CD1c-positive myeloid dendritic cell (primary cell): ENCODE measurements at regions not wholly inside any gene's neighbourhood (a gene's known extent, or its start where the extent isn't known, plus 50 kb on each side); places are given as distances from the start of the nearest gene placed in this dataset.

Experiments
- DNase-seq: peaks from one replicate; pipeline ENCODE4 v3.0.0-alpha.2; 2016; ENCODE audit errors: extremely low spot score

DNA sequence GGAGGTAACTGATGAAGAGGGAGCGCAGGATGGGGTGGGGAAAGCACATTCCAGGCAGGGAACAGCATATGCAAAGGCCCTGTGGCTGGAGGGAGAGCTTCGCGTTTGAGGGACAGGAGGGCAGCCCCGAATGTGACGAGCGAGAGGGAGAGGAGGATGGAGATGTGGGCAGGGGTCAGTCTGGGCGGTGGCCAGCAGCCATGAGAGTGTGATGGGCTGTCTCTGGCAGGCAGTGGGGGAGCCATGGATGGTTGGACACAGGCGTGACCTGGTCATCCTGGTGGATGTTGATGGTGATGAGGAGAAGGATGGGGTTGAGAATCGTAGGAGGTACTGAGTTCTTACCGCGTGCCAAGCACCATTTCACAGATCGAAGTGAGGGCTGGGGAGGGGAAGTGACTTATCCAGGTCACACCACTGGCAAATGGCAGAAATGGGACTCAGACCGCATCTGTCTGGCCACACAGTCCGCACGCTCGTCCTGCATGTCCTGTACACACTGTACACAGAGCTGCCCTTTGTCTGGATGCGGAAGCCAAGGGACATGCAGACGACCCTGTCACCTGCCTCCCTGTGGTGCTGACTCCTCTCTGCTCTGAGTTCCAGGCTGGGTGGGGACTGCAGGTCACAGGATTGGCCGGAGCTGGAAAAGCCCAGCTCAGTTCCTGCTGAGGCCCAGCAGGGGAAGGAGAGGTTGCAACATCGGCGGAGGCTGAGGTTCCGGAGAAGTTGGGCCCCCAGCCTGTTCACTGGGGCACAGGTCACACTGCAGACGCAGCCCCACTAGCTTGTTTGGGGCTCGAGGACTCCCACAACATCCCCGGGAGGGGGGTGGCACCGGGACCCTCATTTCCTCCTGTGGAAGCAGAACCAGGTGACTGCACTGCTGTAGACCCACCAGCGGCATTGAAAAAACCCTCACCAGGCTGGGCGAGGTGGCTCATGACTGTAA lies 165.6 kb upstream of the IER5L start:
- peak; percentile 94 for DNase-seq

DNA sequence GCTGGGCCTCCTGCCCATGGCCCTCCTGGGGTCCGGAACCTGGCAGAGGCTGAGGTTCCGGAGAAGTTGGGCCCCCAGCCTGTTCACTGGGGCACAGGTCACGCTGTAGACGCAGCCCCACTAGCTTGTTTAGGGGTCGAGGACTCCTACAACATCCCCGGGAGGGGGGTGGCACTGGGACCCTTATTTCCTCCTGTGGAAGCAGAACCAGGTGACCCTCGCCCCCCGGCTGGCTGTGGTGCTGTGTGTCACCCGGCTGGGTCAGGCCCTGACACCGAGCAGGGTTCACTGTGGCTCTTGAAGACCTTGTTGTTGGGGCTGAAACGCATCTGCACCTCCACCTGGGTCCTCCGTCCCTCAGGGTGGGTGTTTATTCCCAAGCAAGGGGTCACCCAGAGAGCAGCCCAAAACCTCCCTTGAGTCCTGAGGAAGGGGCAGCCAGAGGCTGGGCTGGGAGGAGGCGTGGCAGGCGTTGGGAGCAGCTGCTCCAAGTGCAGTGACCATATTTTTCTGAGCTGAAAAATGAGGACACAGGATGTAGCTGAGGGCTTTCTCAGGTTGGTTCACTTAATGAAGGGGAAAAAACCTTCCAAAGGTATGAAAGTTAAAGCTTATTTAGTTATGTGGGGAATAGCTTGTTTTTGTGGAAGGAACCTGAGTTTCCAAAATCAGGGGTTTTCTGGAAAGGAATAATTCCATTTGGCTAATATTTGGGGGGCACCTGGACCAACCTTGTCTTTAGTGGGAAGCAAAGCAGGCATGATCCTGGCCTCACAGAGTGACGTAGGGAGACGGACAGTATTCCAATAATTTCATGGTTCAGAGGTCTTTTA lies 164.7 kb upstream of the IER5L start:
- DNase-seq, result no peak

GRCh38 chr9:129341987-129342348 lies 163.9 kb upstream of the IER5L start:
- DNase-seq, result no peak

- no peak for DNase-seq
These were observed 163.3 kb upstream of the IER5L start for GRCh38 chr9:129341171-129341986.

DNA sequence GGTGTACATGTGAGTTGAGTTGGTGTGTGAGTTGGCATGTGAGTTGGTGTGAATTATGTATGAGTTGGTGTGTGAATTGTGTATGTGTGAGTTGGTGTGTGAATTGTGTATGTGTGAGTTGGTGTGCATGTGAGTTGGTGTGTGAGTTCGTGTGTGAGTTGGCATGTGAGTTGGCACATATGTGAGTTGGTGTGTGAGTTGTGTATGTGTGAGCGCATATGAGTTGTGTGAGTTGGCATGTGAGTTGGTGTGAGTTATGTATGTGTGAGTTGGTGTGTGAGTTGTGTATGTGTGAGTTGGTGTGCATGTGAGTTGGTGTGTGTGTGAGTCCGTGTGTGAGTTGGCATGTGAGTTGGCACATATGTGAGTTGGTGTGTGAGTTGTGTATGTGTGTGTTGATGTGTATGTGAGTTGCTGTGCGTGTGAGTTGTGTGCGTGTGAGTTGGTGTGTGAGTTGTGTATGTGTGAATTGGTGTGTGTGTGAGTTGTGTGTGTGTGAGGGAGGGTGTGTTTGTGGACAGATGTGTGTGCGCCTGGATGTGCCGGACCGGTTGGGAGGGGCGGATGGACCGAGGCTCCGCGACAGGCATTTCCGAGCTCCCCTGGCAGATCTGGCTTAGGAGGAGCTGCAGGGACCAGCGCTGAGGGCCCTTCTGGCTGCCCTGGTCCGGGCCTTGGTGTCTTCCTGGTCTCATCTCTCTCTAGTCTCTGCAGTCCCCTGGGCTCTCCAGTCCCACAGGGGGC lies 162.5 kb upstream of the IER5L start:
- no peak for DNase-seq

GRCh38 chr9:129339539-129340157 lies 161.6 kb upstream of the IER5L start:
- DNase-seq, result no peak

GRCh38 chr9:129338724-129339430 lies 160.8 kb upstream of the IER5L start:
- peak; percentile 66 for DNase-seq

DNA sequence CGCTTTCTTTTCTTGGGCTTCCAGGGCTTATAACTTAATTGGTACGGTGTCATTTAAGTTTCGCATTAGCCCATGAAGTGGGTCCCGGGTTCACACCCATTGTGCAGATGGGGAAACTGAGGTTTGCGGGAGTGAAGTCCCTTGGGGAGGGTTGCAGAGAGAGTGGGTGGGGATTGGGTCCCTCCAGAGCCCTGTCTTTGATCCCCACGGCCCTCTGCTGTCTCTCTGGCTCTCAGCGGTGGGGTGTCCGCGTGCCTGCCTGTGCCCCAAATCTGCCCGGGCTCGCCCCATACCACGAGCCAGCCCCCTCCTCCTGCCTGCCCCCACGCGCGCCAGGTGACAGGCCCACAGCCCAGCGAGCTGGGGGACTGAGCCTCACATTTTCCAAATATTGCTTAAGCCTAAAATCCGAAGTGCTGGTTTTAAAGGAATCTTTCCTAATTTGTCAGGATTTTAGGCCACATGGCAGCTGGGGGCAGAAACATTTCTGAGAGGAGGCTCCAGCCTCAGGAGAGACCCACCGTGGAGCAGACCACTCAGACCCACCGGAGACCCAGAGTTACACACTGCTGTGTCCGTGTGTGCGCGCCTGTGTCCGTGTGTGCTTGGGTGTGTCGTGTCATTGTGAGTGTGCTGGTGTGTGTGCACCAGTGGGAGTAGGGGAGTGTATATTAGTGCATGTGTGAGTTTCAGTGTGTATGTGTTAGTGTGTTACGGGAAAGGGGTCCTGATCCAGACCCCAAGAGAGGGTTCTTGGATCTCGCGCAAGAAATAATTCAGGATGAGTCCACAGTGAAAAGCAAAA lies 159.5 kb upstream of the IER5L start:
- DNase-seq, result no peak

DNA sequence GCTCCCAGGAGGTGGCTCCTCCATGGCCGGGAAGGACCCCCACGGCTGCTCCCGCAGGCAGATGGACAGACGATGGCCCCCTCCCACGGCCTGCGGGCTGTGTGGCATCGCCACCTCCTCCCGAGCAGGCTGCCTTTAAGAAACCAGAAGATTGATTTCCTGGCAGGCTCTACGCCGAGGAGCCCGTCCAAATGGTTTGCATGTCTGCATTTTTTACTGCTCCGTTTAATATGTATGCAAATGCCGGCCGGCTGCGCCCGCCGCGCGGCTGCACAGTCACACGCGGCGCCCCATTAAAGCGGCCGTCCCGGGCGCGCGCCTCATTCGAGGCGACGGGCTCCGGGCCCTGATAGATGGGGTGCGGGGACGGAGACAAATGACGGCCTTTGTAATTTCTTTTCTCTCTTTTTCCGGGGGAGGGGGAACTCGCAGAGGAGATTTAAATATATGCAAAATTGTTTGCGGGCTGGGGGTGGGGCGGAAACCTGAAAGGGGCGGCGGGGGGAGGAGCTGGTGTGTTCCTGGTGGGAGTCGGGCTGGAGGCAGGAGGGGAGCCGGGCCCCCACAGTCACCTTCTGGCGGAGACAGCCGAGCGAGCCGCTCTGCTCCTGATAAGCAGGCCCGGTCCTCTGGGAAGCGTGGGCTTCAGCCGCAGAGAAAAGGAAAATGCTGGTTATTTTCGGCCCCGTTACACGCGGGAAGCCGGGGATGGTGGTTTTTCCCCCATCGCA lies 158.7 kb upstream of the IER5L start:
- DNase-seq, result peak; percentile 45

GRCh38 chr9:129336130-129336528 lies 158.1 kb upstream of the IER5L start:
- no peak for DNase-seq

DNA sequence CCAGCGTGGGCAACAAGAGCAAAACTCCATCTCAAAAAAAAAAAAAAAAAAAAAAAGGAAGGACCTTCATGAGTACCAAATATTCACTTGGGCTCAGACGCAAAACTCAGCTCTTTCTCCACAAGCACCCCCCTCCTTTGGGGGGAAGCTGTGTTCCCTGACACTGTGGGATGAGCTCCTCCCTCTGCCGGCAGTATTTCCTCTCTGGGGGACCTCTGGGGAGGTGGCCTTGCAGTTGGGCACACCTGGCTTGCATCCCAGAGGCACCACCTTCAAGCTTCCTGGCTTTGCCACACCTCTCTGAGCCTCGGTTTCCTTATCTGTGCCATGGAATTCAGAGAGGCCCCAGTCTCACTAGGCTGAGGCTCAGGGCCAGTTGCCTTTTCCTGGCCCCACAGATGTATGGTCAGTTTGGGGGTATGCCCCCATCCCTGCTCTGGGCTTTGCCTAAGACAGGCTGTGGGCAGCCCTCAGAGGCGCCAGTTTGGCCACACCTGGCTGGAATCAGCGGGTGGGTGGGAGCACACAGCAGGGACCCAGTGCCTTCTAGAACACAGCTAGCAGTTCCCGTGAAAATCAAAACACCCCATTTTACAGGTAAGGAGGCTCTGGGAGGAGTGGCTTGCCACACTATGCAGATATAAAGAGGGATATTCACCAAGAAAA lies 157.5 kb upstream of the IER5L start:
- DNase-seq, result peak; percentile 78

- DNase-seq, result peak; percentile 89
These were observed 156.3 kb upstream of the IER5L start for GRCh38 chr9:129334105-129334935.

DNA sequence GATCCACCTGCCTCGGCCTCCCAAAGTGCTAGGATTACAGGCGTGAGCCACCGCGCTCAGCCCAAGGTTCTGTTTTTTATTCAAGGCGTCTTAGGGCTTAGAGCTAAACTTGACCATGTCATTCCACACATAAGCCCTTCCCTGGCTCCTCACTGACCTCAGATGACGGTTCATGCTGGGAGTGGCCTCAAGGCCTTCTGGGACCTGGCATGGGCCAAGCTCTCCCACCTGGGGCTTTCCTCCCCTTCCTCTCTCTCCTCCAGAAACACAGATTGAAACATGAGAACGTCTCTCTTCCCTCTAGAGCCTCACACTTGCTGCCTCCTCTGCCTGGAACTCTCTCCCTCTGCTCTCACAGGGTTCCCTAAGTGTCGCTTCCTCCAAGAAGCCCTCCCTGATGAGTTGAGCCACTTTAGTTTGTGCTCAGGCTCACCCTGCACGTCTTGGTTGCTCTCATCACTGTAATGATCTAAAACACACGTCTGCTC lies 155.6 kb upstream of the IER5L start:
- DNase-seq, result no peak

- DNase-seq, result no peak
These were observed 154.5 kb upstream of the IER5L start for GRCh38 chr9:129332581-129332980.

- no peak for DNase-seq
These were observed 153.9 kb upstream of the IER5L start for GRCh38 chr9:129331772-129332500.

- DNase-seq, result no peak
These were observed 153.4 kb upstream of the IER5L start for GRCh38 chr9:129331493-129331765.
